HG03460 (cell line): ENCODE measurements at regions not wholly inside any gene's neighbourhood (a gene's known extent, or its start where the extent isn't known, plus 50 kb on each side); places are given as distances from the start of the nearest gene placed in this dataset.
A peak's percentile ranks its signal among the peaks of the same experiment; 100 is the strongest.

Experiments
- ATAC-seq: cut with Tn5 transposase; IDR thresholded peaks from one replicate; pipeline ENCODE4 v1.9.1; 2021; ENCODE audit not compliant: unreplicated experiment

DNA sequence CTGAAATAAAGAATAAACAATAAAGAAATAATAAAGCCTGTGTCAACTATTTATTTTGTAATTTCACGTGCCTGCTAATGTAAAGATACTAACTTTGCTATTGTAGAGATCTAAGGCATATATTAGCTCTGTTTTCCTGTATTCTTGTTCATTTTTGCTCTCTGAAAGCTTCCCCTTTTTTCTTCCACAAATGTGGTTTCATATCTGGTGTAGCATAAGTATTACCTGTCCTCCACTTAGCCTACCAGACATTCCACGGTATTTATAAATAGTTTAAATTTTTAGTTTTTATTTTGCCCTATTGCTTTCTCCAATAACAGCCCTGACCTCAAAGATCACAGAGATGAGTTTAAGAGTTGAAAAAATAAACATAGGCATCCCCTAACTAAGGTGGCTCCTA lies 92.6 kb upstream of the ATP2B1 start:
- ATAC-seq, result no peak

DNA sequence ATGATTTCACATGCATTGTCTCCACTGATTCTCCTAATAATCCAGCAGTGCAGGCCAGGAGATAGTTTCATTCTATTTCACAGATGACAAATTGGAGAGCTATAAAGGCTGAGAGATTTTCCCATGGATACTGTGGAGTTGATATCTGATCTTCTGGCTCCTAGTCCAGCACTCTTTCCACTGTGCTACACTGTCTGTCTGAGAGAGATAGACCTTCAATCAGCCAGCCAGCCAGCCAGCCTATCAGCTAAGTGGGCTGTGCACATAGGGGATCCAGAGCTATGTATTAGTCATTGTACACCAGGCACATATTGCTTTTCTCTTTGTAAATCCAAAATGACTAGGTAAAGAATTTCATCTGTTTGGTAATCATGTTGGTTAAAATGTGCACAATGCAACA lies 91.8 kb upstream of the ATP2B1 start:
- no peak for ATAC-seq

DNA sequence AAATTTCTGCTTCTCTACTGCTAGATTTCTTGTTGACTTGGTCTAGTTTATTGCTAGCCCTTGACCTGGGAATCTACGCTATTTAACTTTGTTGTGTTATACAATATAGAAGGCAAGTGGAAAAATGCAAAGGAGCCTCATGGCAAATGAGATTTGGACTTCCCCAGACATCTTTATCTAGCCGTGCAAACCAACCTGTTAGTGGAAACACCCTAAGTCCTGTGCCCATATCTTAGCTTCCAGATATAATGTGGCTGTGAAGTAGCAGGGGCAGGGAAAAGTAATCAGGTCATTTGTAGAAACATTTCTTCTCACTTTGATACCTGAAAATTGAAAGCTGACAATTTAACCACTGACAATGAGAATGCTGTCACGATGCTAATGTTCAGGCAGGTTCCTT lies 90.7 kb upstream of the ATP2B1 start:
- no peak for ATAC-seq

DNA sequence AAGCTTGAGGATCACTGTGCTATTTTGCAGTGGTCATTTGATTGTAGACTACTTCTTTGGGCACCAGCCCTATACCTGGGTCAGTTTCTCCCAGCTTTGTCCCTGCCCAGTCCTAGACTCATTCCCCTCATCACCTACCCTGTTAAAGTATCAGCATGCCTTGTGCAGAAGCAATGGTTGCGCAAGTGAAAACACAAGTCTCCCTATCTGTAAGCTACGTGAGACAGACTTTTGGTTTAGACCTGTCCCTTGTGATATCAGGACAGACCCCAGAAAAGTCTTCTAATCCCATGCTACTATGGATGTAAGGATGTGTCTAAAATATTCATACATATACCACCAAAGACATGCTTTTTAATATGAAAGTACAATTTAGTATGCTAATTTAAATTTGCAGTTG lies 88.8 kb upstream of the ATP2B1 start:
- ATAC-seq, result no peak

DNA sequence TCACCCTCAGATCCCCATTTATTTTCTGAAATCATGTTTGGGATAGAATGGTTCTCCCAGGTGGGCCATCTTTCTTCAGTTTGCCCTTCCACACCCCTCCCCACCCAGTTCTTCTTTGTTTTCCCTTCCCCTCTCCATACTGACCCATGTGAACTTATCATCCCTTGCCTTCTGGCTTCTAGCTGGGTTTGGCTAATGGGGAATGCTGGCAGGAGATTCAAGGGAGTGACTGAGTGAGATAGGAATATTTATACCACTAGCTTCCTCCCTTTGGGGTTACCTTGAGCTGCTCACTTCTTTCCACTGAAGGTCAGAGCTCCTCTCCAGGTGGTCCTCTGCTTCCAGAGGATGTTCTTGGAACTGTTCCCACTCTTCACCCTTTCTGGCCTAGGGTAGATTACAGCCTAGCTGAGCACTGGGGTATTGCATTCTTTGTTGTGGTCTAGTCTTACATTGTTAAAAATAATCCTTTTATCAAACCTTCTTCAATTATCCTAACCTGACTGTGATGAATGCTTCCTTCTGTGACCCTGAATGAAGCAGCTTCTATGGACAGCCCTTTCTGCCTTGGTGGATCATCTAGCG lies 88.3 kb upstream of the ATP2B1 start:
- ATAC-seq, result no peak

DNA sequence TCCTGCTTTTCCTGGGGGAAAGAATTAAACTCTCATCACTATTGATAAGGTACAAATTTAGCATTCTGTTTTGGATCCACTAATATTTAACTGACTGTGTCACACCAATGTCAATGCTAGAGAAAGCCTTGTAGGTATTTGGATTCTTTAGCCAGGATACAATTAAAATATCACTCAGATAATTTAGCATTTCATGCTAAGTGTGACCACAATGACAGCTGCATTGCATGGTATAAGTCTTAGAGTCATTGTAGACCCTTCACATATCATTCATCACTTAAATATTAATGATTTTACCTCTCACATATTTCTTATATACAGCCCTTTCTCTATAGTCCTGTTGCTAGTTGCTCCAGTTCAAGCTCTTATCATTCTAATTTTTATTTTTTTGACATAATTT lies 85.3 kb upstream of the ATP2B1 start:
- no peak for ATAC-seq

DNA sequence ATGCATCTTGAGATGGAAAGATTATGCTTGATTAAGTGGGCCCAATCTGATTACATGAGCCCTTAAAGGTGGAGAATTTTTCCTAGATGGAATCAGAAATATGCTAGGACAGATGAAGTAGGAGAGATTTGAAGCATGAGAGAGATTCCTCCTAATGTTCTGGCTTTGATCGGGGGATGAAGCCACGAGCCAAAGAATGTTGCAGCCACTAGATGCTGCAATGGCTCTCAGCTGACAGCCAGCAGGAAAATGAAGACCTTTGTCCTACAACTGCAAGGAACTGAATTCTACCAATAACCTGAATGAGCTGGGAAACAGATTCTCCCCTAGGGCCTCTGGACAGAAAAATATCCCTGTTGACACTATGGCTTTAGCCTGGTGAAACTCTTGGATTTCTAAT lies 82.6 kb upstream of the ATP2B1 start:
- no peak for ATAC-seq

DNA sequence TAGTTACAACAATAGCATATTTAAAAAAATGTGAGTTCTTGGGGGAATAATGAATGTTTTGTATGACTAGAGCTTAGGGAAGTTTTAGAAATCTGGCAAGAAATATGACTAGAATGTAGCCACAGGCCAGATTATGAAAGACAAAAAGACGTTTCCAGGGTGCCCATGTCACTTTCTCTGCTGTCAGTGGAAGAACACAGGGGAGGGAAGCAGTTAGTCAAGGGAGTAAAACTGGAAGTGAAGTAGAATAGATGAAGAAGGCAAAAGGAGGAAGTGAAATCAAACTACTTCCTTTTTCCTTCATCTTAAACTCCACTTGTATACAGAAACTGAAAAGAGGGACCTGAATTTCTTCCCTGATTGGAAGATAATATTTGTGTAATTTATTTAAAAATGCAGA lies 81.2 kb upstream of the ATP2B1 start:
- peak; percentile 84 for ATAC-seq

DNA sequence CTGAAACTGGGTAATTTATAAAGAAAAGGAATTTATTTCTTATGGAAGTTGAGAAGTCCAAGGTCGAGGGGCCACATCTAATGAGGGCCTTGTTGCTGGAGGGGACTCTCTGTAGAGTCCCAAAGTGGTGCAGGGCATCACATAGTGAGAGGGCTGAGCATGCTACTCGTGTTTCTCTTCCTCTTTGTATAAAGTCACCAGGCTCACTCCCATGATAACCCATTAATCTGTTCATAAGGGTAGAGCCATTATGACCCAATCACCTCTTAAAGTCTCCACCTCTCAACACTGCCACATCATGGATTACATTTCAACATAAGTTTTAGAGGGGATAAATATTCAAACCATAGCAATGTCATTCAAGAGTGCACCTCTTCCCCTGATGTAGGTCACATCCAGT lies 79.1 kb upstream of the ATP2B1 start:
- no peak for ATAC-seq

DNA sequence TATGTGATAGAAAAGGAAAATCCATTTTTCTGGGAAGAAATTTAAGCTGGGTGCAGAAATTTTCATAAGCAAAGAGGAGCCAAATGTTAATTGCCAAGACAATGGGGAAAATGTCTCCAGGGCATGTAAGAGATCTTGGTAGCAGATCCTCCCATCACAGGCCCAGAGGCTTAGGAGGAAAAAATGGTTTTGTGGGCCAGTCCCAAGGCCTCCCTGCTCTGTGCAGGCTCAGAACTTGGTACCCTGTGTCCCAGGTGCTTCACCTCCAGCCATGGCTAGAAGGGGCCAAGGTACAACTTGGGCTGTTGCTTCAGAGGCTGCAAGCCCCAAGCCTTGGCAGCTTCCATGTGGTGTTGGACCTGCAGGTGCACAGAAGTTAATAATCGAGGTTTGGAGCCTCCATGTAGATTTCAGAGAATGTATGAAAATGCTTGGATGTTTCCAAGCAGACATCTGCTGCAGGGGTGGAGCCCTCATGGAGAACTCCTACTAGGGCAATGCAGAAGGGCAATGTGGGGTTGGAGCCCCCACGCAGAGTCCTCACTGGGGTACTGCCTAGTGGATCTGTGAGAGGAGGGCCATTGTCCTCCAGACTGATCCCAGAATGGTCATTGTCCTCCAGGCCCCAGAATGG lies 77.7 kb upstream of the ATP2B1 start:
- ATAC-seq, result no peak

DNA sequence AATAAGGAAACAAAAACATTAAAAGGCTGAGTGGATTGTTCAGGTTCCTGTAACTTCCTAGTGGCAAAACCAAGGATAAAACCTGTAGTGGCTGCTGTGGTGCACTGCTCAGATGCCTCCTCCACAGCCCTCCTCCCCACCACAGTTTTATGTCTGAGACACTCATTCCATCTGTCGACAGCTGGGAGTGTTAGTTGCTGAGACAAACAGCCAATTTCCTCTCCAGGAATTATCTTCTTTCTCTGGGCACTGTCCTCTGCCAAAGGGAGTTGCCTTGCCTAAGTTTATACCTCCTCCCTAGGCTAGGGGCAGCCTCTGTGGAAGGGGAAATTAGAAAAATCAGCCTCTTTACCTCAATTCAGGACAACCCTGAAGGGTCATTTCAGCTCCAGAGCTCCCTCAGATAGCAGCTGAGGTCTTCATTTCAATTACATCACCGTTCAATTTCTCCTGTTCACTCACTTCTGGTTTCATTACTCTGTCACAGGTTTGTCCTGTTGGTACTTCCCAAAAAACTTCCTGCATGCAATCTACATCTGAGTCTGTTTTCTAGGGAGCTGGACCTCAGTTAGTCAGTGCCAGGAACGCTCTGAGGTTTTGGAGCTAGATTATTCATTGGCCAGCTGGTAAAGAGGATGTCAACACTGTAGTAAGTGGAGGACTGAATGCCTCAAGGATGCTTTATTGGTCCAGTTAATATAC lies 74.9 kb upstream of the ATP2B1 start:
- no peak for ATAC-seq

DNA sequence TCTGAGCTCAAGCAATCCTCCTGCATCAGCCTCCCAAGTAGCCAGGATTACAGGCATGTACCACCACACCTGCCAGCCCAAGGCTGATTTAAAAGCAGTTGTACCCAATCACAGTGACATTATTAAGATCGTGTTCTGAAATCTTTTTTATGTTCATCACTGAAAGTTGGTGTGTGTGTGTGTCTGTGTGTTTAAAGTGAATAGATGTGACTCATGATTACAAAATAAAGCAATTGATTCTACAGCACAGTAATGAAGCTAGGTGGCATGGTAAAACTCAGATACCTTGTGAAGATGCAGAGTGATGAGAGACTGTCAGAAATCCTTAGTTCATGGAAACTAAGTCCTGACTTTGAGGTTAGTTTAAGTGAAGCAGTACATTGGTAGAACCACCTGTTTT lies 74.2 kb upstream of the ATP2B1 start:
- ATAC-seq, result no peak

DNA sequence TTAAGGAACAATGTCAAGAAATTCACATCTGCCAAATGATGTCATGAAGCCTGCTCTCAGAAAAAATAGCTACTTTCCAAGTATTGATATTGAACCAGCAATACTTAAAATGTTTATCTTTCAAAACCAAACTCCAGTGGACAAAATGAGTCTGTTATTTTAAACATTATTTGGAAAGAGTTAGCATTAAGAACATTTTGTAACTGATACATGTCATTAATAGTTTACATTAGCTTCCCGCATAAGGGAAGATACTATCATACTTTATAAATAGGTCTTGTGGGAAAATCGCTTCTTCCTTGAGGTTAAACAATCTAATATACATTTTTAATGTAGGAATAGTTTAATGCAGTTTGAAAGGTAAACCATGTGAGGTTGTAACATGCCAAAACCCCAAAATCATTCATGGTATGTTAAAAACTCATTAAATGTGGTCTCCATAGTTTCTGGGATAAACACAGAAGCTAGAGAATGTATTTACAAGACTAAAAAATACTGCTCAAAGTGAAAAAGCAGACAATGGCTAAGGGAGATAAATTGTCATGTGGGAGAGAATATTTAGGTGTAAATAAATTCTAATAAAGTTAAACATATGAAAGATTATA lies 73.4 kb upstream of the ATP2B1 start:
- no peak for ATAC-seq

DNA sequence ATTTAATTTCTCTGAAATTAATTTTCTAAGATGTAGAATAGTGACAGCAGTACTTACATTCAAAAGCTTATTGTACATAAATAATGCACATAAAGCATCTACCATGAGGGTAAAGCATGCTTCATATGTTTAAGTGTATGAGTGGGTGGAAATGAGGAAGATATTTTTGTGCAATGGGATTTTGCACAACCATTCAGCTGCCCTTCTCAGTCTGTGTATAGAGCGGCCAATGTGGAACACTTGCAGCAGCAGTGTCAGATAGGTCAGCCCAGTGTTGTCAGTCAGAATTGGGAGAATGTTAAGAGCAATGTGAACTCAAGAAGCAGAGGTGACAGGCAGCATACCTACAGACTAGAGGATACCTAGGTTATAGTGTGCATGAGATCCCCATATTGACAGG lies 72.5 kb upstream of the ATP2B1 start:
- ATAC-seq, result no peak

DNA sequence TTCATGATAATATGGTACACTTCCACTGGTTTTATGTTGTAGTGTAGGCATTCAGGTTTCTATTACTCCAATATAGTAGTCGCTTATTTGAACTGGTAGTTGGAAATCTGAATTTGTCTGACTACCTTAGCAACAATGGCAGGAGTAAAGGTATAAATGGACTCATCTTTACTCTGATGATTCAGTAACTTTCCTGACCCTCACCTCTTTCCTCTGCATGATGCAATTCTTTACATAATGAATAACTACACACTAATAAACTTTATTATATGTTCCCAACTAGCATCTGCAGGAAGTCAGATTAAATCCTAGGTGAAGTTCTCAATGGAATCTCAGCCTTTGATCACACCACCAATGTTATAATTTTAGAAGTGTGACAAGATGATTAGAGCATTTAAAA lies 70.5 kb upstream of the ATP2B1 start:
- no peak for ATAC-seq

DNA sequence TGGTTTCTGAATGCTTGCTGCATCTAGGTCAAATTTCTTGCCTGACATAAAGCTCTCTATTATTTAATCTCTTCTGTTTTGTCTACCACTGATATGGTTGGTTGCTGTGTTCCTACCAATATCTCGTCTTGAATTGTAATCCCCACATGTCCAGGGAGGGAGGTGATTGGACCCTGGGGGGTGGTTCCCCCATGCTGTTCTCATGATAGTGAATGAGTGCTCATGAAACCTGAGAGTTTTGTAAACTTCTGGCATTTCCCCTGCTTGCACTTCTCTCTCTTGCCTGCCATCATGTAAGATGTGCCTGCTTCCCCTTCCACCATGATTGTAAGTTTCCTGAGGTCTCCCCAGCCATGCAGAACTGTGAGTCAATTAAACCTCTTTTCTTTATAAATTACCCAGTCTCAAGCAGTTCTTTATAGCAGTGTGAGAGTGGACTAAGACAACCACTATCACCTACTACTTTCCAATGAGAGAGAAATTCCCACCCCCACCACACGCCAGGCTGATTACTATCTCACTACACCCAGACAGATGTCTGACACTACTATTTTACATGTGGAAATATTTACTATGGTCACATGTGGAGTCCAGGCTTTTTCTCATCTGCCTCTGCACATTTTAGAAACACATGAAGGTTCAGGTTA lies 69.2 kb upstream of the ATP2B1 start:
- ATAC-seq, result no peak

DNA sequence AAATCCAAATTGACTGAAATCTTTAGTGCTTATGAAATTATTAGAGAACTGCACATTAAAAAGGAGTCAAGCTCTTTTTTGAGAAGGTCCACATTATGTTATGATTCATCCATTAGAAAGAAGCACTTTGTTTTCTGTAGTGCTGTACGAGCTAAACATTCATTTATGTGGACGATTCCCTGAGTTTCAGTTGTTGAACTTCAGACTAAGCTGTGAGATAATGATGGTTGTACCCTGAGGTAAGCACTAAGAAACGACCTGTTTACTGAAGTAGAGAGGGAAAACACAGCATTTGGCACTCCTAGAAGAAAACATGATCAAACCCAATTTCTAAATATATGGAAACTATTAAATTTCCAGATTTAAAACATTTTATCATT lies 67.3 kb upstream of the ATP2B1 start:
- no peak for ATAC-seq

DNA sequence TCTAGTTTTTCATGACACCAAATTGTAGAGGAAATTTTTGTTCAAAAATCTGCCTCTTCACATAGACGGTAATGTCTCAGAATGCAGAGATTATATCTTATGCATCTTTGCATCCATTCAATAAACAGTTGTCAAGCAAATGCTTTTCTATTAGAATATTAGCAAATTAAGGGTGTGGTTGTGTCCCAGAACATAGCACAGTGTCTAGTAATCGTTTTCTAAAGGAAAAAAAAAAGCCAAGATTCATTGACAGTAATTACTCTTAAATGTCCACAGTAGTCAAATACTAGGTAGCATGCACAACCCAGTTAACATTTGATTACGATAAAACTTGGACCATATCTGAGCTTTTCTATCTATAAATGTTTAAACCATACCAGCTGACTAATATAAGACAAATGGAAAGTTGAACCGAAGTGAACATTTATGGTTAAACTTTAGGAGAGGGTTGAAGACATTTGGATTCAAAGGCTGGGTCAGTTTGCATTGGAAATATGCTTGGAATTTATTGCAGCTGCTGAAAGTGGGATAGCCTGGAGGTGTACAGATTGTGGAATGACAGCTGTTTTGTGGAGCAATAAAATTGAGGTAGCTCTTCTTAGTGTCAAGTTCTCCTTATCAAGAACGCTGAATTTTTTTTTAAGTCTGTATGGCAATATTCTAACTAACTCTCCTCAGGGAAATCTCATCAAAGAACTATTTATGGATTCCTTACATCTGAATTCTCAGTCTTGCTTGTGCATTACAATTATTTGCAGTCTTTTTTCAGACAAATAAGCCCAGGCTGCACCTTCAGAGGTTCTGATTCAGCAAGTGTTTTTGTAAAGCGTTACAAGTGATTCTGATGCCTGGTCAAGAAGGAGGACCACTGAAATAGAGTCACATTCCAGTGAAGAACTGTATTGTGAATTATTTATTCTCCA lies 66.7 kb upstream of the ATP2B1 start:
- no peak for ATAC-seq

DNA sequence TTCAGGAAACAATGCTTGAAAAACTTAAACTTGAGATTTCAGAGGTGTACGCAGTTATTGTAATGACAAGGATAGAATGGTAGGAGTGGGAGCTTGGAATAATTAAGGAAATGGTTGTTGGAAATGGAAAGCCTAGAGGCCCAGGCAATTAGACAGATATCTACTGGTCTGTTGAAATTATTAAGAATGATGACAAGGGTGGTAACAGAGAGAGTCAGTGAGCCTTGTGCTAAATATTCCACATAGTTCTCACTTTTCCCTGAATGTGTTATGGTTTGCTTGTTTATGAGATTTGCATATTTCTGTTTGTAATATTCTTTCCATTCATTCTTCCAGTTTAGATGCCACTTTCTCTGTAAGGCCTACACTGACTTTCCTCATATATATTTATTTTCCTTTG lies 66.0 kb upstream of the ATP2B1 start:
- no peak for ATAC-seq

DNA sequence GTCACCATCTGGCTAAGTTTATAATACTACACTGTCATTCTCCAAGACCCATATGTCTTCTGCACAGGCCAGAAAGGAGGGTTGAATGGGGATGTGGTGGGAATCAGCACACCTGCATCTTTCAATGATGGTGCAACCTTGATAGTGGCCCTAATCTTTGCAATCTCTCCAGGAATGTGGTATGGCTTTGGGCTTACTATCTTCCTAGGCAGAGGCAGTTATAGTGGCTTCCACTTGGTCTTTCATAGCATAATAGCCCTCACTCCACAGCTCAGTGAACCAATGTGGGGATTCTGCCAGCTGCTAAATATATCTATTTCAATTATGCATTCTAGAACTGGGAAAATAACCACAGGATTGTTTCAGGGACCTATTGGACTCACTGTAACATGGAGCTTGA lies 61.8 kb upstream of the ATP2B1 start:
- ATAC-seq, result no peak

DNA sequence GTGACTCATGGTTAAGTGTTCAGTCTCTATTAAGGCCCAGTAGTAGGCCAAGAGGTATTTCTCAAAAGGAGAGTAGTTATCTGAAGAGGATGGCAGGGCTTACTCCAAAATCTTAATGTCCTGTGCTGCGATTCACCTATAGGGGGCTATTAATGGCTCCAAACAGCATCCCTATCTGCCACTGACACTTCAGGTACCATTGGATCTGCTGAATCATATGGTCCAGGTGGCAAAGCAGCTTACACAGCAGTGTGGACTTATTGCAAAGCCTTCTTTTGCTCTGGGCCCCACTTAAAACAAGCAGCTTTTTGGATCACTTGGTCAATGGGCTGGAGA lies 60.8 kb upstream of the ATP2B1 start:
- no peak for ATAC-seq
